Activated naive CD8-positive, alpha-beta T cell treated with anti-CD3 and anti-CD28 coated beads, Interleukin-2, amount 10 ng/mL, durations not matched to agents 7 days and 5 days (primary cell): ENCODE measurements at regions not wholly inside any gene's neighbourhood (a gene's known extent, or its start where the extent isn't known, plus 50 kb on each side); places are given as distances from the start of the nearest gene placed in this dataset.
"Not testable (repeated sequence)": the region's sequence is repeated elsewhere in the genome, so short reads cannot be mapped to it uniquely, and the experiment has no call there.

Experiments used
- ATAC-seq: fragments of 150-1000 bp; cut with Tn5 transposase; one replicate; pipeline ENCODE4 v1.10.0; 2021; ENCODE audit warnings: low read depth, moderate library complexity
- POLR2A ChIA-PET: fragments of 350-600 bp; sonication (Branson Sonifier 250); formaldehyde crosslinking; loops from one replicate; lab custom pipeline; 2021; ENCODE audit warnings: antibody characterized with exemption; lab: Charles Lee
- DNase-seq: peaks from one replicate; pipeline ENCODE4 v3.0.0; 2021
- H3K27ac Mint-ChIP-seq: one replicate; pipeline ENCODE4 v1.8.0; 2022; ENCODE audit warnings: mild to moderate bottlenecking, mixed read lengths
- H3K27me3 Mint-ChIP-seq: one replicate; pipeline ENCODE4 v1.8.0; 2022; ENCODE audit warnings: mild to moderate bottlenecking, moderate library complexity, mixed read lengths
- H3K36me3 Mint-ChIP-seq: one replicate; pipeline ENCODE4 v1.8.0; 2021; ENCODE audit warnings: mild to moderate bottlenecking, mixed read lengths
- H3K4me1 Mint-ChIP-seq: one replicate; pipeline ENCODE4 v1.8.0; 2021; ENCODE audit warnings: mixed read lengths
- H3K4me3 Mint-ChIP-seq: one replicate; pipeline ENCODE4 v1.8.0; 2022; ENCODE audit warnings: mild to moderate bottlenecking, moderate library complexity, mixed read lengths
- H3K9me3 Mint-ChIP-seq: one replicate; pipeline ENCODE4 v1.8.0; 2021; ENCODE audit warnings: mixed read lengths

DNA sequence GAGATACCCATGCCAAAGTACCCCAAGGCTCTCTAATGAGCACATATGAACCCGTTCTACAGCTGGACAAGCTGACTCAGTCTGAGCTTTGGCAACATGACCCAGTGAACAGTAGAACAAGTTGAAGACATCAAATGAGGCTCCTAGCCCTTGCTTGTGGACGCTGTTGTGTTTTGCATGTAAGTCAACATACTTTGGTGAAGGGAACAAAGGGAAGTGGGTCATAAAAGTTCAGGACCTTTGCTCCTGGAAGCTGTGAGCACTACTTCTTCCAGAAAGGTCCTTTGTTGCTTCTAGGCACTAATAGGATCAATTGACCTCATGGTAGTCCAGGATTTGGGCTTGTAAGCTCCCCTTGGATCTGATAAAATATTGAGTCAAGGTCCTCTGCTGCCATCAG is 613.5 kb upstream of the TBX3 start:
- ATAC-seq (no peak), DNase-seq (no peak)
- no peaks in the 10 kb centered on the region for H3K36me3 Mint-ChIP-seq
- H3K4me1 Mint-ChIP-seq: no peaks in the 10 kb centered on the region
- no peak overlapping the region for H3K27ac Mint-ChIP-seq
- peaks cover 1% of the 10 kb centered on the region for H3K9me3 Mint-ChIP-seq
- POLR2A ChIA-PET: no interaction called here
- no peak overlapping the region for H3K4me3 Mint-ChIP-seq
- H3K27me3 Mint-ChIP-seq: no peaks in the 10 kb centered on the region

DNA sequence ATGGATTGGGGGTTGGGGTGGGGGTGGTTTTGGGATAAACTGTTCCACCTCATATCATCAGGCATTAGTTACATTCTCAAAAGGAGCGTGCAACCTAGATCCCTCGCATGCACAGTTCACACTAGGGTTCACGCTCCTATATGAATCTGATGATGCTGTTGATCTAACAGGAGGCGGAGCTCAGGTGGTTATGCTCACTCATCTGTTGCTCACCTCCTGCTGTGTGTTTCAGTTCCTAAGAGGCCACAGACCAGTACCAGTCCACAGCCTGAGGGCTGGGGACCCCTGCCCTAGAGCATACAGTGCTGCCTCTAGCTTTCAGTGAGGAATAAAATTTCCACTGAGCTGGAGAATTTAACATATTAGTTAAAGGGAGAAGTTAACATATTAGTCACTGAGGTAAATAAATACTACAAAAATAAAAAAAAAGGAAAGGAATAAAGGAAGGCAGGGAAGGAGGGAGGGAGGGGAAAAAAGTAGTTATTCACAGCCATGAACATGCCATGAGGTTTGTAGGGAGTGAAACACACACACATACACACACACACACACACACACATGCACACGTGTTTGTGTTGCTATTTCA is 612.7 kb upstream of the TBX3 start:
- POLR2A ChIA-PET: no interaction called here
- Mint-ChIP-seq H3K4me1 (no peaks in the 10 kb centered on the region), H3K36me3 (no peaks in the 10 kb centered on the region)

DNA sequence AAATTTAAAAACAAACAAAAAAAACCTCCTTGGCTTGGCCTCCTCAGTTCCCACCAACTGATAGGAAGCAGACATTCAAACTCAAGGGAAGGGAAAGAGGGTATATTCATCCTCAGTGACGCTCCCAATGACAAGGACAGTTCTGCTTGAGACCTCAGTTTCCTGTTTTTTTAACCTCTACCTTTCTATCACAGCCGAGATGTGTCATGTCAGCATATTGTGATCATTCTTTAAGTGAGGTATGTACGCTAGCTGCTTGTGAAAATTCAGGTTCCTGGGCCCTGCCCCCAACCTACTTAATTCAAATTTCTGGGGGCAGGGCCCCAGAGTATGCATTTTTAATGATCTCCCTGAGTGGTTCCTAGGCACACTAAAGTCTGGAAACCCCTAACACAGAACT is 611.9 kb upstream of the TBX3 start:
- Mint-ChIP-seq H3K9me3 (peaks cover 1% of the 10 kb centered on the region), H3K4me1 (no peaks in the 10 kb centered on the region), H3K27ac (no peak overlapping the region), H3K4me3 (no peak overlapping the region), H3K27me3 (no peaks in the 10 kb centered on the region), H3K36me3 (no peaks in the 10 kb centered on the region)
- DNase-seq: no peak
- no peak for ATAC-seq
- POLR2A ChIA-PET: no interaction called here

More for the DNA sequence above, 612.7 kb upstream of the TBX3 start:
- H3K4me3 Mint-ChIP-seq: no peak overlapping the region
- H3K27ac Mint-ChIP-seq: no peak overlapping the region
- ATAC-seq (no peak), DNase-seq (no peak)
- no peaks in the 10 kb centered on the region for H3K27me3 Mint-ChIP-seq
- H3K9me3 Mint-ChIP-seq: peaks cover 1% of the 10 kb centered on the region

DNA sequence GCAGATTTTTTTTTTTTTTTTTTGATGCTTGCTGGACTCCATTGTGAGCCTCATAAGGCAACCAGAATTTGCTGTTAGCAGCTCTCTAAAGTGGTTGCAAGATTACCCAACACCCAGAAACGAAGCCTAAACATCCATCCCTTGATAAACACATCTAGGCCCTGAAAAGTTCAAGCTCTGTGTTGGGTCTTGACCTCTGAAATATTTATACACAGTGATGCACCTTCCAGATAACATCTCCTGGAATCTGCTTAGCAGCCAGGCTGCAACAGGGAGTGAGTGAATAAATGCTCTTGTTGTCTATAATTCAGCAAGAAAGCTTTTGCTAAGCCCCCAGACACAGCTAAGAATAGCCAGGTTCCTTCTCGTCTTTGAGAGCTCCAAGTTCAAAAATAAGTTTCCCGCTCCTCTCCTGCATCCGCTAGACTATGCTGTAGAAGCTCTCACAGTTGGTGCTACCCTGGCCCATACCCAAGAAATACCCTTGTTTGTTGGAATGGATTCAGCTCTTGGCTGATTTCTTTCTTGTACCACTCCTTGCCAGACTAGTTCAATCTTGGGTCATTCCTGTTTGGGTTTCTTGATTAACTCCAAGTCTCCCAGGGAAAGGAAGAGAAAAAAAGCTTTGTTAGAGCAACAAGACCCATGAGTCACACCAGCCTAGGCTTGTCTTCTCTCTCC is 610.6 kb upstream of the TBX3 start:
- Mint-ChIP-seq H3K27ac (no peak overlapping the region), H3K9me3 (peaks cover 1% of the 10 kb centered on the region), H3K4me1 (no peaks in the 10 kb centered on the region), H3K36me3 (no peaks in the 10 kb centered on the region), H3K27me3 (no peaks in the 10 kb centered on the region), H3K4me3 (no peak overlapping the region)
- POLR2A ChIA-PET: no interaction called here
- ATAC-seq: no peak
- DNase-seq: no peak

DNA sequence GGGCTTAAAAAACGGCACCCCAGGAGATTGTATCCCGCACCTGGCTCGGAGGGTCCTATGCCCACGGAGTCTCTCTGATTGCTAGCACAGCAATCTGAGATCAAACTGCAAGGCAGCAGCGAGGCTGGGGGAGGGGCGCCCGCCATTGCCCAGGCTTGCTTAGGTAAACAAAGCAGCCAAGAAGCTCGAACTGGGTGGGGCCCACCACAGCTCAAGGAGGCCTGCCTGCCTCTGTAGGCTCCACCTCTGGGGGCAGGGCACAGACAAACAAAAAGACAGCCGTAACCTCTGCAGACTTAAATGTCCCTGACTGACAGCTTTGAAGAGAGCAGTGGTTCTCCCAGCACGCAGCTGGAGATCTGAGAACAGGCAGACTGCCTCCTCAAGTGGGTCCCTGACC is 601.5 kb upstream of the TBX3 start:
- H3K36me3 Mint-ChIP-seq, H3K27me3 Mint-ChIP-seq, H3K27ac Mint-ChIP-seq, ATAC-seq, H3K9me3 Mint-ChIP-seq, H3K4me3 Mint-ChIP-seq, H3K4me1 Mint-ChIP-seq, POLR2A ChIA-PET, DNase-seq: not testable (repeated sequence)

DNA sequence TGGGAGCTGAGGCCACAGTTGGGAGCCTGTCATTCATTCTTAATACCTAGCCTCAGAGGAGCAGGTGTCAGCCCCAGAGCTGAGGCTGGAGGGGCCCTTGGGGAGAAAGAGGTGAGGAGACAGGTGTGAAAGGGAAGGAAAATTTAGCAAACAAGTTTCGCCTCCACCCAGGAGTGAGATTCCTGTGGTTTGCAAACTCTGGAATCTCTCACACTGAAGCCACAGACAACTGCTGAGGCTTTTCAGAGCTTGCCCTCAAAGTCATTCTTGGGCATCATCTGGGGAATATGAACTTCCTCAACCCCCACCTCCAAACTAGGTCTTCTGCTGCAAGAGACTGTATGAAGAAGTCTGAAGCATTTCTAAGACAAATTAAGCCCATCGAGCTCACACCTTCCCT is 589.5 kb upstream of the TBX3 start:
- POLR2A ChIA-PET: no interaction called here
- peaks cover 5% of the 10 kb centered on the region for H3K9me3 Mint-ChIP-seq
- DNase-seq: no peak
- ATAC-seq: no peak
- H3K36me3 Mint-ChIP-seq: no peaks in the 10 kb centered on the region
- H3K4me1 Mint-ChIP-seq: no peaks in the 10 kb centered on the region
- H3K27ac Mint-ChIP-seq: no peak overlapping the region
- no peak overlapping the region for H3K4me3 Mint-ChIP-seq
- no peaks in the 10 kb centered on the region for H3K27me3 Mint-ChIP-seq

DNA sequence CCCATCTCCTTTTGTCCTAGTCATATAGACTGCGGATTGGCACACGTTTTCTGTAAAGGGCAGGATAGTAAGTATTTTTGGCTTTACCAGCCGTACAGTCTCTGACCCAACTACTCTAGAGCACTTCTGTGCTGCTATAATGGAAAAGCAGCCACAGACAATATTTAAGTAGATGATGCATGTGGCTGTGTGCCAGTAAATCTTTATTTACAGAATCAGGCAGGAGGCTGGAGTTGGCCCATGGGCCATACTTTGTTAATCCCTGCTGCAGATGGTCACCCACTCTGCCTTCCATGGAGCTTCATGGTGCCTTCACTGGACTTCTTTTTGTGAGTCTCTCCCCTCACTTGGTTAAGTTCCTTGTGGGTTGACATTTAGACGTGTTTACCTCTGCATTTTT is 584.5 kb upstream of the TBX3 start:
- H3K36me3 Mint-ChIP-seq: no peaks in the 10 kb centered on the region
- no peak for DNase-seq
- peaks cover 5% of the 10 kb centered on the region for H3K9me3 Mint-ChIP-seq
- POLR2A ChIA-PET: no interaction called here
- H3K27me3 Mint-ChIP-seq: no peaks in the 10 kb centered on the region
- no peak overlapping the region for H3K27ac Mint-ChIP-seq
- no peak for ATAC-seq
- no peak overlapping the region for H3K4me3 Mint-ChIP-seq
- no peaks in the 10 kb centered on the region for H3K4me1 Mint-ChIP-seq

DNA sequence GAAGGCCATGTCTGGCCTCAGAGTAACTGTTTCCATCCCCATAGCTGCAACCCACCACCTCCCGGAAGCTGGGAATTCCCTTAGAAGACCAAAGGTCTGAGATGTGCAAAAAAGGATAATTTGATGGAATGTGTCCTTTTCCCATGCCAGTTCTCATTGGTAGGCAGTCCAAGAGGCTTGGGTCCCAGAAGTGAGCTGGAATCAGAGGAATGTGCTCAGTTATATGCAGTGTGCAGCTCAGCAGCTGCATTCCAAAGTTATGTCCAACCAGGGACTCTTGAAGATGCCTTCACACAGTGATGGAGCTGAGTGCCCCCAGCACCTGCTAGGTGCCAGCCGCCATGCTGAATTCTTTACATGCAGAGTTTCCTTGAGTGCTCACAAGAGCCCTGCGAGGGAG is 583.9 kb upstream of the TBX3 start:
- peaks cover 5% of the 10 kb centered on the region for H3K9me3 Mint-ChIP-seq
- DNase-seq (no peak), ATAC-seq (no peak)
- no peak overlapping the region for H3K27ac Mint-ChIP-seq
- no peaks in the 10 kb centered on the region for H3K4me1 Mint-ChIP-seq
- no peak overlapping the region for H3K4me3 Mint-ChIP-seq
- H3K36me3 Mint-ChIP-seq: no peaks in the 10 kb centered on the region
- no peaks in the 10 kb centered on the region for H3K27me3 Mint-ChIP-seq
- POLR2A ChIA-PET: no interaction called here

DNA sequence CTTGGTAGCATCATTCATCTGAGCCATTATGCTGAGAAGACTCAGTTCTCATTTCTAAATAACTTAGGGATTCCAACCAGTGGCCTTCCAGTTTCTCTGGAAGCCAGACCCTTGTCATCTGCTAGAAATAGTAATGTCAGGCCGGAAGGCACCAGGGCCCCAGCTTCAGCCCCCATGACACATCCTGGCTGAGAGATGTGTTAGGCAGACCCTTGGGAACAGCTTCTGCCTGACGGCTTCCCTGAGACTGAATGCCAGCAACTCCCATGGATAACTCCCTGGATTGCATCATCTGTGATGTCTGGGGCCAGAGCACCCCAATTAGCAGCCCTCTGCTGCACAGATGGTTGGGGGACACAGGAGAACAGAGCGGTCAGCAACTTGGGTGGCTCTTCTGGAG is 583.5 kb upstream of the TBX3 start:
- Mint-ChIP-seq H3K27ac (no peak overlapping the region), H3K9me3 (peaks cover 5% of the 10 kb centered on the region), H3K27me3 (no peaks in the 10 kb centered on the region), H3K4me1 (no peaks in the 10 kb centered on the region), H3K4me3 (no peak overlapping the region), H3K36me3 (no peaks in the 10 kb centered on the region)
- ATAC-seq (no peak), DNase-seq (no peak)
- POLR2A ChIA-PET: no interaction called here

DNA sequence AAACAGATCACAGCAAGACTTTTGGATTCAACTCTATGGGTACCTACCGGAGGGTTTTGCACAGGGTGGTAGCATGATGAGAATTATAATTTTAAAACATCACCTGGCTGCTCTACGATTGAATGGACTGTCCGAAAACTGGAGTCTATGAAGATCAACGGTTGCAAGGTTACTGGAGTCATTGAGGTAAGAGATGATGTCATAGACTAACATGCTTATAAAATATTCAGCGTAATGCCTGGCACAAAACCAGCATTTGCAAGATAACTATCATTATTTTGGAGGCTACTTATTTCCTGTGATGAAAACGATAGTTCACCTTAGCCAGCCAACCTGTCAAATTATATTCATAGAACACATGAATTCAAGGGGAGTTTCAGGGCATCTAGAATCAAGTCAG is 580.6 kb upstream of the TBX3 start:
- POLR2A ChIA-PET: no interaction called here
- Mint-ChIP-seq H3K4me1 (no peaks in the 10 kb centered on the region), H3K36me3 (no peaks in the 10 kb centered on the region), H3K27ac (no peak overlapping the region), H3K27me3 (no peaks in the 10 kb centered on the region), H3K4me3 (no peak overlapping the region), H3K9me3 (peaks cover 6% of the 10 kb centered on the region)
- no peak for DNase-seq
- ATAC-seq: no peak

DNA sequence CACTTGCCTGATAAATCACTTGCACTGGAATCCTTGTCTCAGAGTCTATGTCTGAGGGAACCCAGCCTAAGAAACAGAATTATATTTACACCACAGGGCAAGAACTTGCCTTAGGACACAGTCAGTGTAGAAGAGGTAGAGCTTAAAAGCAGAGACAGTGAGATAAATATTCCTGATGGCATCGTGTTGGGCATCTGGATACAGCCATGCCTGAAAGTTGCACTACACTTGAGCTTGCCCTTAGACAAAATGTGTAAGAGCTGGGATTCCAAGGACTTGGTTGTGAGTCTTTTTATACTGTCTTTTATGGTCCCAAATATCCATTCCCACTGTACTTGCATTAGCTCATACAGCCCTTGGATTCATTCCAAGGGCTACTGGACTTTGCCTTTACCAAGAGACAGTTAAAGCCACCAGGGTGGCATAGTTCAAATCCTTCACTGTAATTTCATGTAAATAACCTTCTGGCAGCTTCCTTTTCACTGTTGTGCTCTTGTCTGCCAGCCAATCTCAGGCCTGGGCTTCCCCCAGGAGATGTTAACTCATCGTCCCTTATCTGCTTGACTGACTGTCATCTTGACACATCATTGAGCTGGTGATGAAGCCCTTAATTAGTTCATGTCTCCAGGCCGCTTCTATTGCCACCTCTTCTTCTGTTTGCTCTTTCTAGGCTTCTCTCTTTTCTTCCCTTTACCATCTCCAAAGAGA is 577.9 kb upstream of the TBX3 start:
- no peaks in the 10 kb centered on the region for H3K27me3 Mint-ChIP-seq

DNA sequence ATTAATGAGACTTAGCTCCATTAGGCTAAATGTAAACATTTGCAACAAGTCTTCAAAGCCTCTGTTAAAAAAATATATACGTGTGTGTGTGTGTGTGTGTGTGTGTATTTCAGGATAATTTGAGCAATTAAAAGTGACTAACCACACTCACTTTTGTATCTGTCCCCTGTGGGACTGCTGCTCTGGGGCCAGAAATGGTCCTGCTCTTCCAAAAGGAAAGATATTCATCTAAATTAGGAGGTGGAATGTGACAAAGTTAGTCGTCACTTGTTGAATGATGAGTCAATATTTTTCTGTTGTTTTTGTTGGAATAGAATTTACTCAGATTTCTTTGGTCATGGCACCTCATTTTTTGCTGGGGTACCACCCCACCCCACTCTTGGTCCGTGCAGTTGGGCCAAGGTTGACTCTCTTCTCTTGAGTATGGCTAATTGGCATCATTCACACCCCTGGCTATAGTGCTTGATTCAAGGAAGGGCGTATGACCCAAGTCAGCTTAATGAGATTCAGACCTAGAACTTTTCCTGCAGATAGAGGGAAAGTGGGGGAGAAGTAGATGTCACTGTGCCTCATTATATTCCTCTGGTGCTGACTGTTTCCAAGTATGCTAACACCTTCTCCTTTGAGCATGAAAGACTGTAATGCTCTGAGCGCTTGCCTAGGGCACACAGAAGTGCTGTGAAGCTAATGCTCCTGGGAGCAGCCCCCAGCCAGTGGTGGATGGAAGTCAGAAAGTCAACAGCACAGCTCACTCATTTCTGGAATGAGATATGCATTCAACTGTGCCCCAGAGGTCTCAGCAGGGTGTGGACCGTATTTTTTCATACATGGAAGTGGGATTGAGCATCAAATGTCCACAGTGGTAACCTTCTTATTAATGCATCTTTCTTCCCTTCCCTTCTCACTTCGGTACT is 577.0 kb upstream of the TBX3 start:
- Mint-ChIP-seq H3K27ac (no peak overlapping the region), H3K27me3 (no peaks in the 10 kb centered on the region), H3K4me3 (no peak overlapping the region), H3K9me3 (peaks cover 6% of the 10 kb centered on the region), H3K4me1 (no peaks in the 10 kb centered on the region), H3K36me3 (no peaks in the 10 kb centered on the region)
- DNase-seq (no peak), ATAC-seq (no peak)
- POLR2A ChIA-PET: no interaction called here

More for the DNA sequence above, 577.9 kb upstream of the TBX3 start:
- DNase-seq: no peak
- Mint-ChIP-seq H3K4me3 (no peak overlapping the region), H3K27ac (no peak overlapping the region), H3K9me3 (peaks cover 5% of the 10 kb centered on the region), H3K4me1 (no peaks in the 10 kb centered on the region), H3K36me3 (no peaks in the 10 kb centered on the region)
- POLR2A ChIA-PET: no interaction called here
- no peak for ATAC-seq

DNA sequence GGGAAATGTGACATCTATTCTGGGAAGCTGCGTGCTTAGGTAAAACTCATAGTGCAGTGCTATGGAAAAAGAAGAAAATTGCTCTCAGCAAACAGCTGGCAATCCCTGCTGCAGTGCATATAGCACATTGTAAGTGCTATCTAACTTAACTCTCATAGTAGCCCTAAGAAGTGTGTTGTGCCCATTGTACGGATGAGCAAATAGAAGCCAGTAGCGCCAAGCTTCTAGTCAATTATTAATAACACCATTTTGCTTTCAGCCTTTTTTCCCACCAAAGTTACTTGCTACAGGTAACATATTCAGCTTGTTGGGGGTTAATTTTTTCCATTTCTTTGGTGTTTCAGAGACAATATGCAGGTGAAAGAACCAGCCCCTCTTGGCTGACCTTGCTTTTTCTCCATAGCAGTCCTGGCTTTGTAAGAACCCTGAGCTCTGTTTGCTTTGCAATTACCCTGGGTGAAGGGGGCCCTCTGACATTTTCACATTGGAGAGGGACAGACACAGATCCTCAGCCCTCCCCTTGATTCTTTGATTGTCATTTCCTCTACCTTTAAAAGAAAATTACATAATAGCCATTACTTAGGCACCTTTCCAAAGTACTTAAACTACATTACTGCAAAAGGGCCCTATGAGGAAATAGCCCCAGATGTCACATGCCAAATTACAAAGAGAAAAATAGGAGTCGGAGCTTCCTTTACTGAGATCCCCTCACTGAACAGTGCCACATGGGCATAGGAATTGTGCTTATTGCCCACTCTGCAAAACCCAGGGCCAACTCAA is 576.2 kb upstream of the TBX3 start:
- peaks cover 6% of the 10 kb centered on the region for H3K9me3 Mint-ChIP-seq
- no peak for ATAC-seq
- H3K27ac Mint-ChIP-seq: no peak overlapping the region
- H3K4me3 Mint-ChIP-seq: no peak overlapping the region
- H3K4me1 Mint-ChIP-seq: no peaks in the 10 kb centered on the region
- DNase-seq: no peak
- no peaks in the 10 kb centered on the region for H3K27me3 Mint-ChIP-seq
- no peaks in the 10 kb centered on the region for H3K36me3 Mint-ChIP-seq
- POLR2A ChIA-PET: no interaction called here
